ENCODE measurements at regions not wholly inside any gene's neighbourhood (a gene's known extent, or its start where the extent isn't known, plus 50 kb on each side); places are given as distances from the start of the nearest gene placed in this dataset.

DNA sequence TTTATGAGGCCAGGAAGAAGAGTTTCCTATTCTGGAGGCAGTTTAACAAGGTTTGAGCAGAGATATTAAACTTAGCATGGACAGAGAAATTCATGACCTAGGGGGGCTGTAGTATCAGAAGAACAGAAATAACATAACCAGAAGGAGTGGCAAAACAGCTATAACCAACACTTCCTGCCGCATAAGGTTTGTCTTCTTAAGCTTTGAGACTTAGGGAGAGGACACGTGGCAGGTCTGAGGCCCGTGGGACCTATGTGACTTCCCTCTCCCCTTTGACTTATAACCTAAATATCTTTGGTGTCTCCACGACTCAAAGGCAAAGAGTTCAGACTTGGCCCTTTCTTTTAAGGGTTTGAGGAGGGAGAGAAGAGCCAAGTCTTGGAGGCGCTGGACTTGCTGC, 119.1 kb upstream of the PZP start:
- dilution Hi-C loops (cut with HindIII; ENCODE audit: low sequenced_read_pairs, unreplicated experiment) (no loop called here), in situ Hi-C loops (cut with MboI; ENCODE audit: low sequenced_read_pairs) (loop anchor here (25.0 kb wide), 3 partner anchors 135 to 385 kb away; no protein-coding TSS in a partner anchor)

More for the DNA sequence above, 119.1 kb upstream of the PZP start:
- WGBS, 2 experiments (ENCODE audit: extremely low coverage in 2 of 2, insufficient read length in 1 of 2), result no CpG with 5 or more reads among the region's 5 CpGs
- no peak overlapping the region for H3K4me2 ChIP-seq (ENCODE audit: low read depth, low read length)
- no peak overlapping the region for H3K9ac ChIP-seq (ENCODE audit: low read depth, low read length)
- no peak overlapping the region for H3K14ac ChIP-seq (replicated peaks; ENCODE audit: low read depth, low read length)
- H3K79me1 ChIP-seq (ENCODE audit: low read depth in 1 of 2, low read length in 2 of 2), result no peaks in the 10 kb centered on the region
- H3K9me3 ChIP-seq (ENCODE audit: control insufficient read depth, insufficient read depth, low read length), result no peaks in the 10 kb centered on the region
- ATAC-seq (ENCODE audit: low read depth) (no peak), DNase-seq (no peak)
- no peak overlapping the region for H2AK9ac ChIP-seq (replicated peaks; ENCODE audit: low read depth, low read length, poor library complexity)
- peak overlapping the region; percentile 23 for H2AFZ ChIP-seq (replicated peaks; ENCODE audit: low read length, poor library complexity)
- CTCF ChIA-PET, result no interaction called here
- no peak overlapping the region for H2BK120ac ChIP-seq (ENCODE audit: low read depth, low read length)
- H3K36me3 ChIP-seq (ENCODE audit: control insufficient read depth, insufficient read depth, low read length), result no peaks in the 10 kb centered on the region
- no peak overlapping the region for H4K5ac ChIP-seq (ENCODE audit: low read depth, low read length)
- H2BK20ac ChIP-seq (ENCODE audit: low read depth, low read length), result no peak overlapping the region
- no peak overlapping the region for H4K8ac ChIP-seq (ENCODE audit: low read depth in 2 of 2, low read length in 2 of 2)
- no peaks in the 10 kb centered on the region for H3K9me1 ChIP-seq (ENCODE audit: insufficient read depth, low read length)
- no peak for TF ChIP-seq RAD21 (IDR thresholded peaks at IDR 0.05; ENCODE audit: low read length)
- TF ChIP-seq CHD1 (IDR thresholded peaks at IDR 0.05; ENCODE audit: low read depth, low read length), result no peak
- TF ChIP-seq BHLHE40 (IDR thresholded peaks at IDR 0.05; ENCODE audit: low read depth, low read length), result no peak
- no peak for TF ChIP-seq CEBPB (IDR thresholded peaks at IDR 0.05; ENCODE audit: low read depth, low read length)
- no peak for TF ChIP-seq RCOR1 (IDR thresholded peaks at IDR 0.05; ENCODE audit: insufficient replicate concordance, low read length)
- TF ChIP-seq, protein P1, sequence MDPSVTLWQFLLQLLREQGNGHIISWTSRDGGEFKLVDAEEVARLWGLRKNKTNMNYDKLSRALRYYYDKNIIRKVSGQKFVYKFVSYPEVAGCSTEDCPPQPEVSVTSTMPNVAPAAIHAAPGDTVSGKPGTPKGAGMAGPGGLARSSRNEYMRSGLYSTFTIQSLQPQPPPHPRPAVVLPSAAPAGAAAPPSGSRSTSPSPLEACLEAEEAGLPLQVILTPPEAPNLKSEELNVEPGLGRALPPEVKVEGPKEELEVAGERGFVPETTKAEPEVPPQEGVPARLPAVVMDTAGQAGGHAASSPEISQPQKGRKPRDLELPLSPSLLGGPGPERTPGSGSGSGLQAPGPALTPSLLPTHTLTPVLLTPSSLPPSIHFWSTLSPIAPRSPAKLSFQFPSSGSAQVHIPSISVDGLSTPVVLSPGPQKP (IDR thresholded peaks at IDR 0.05; ENCODE audit: borderline replicate concordance, low read depth, low read length), result no peak
- TF ChIP-seq, protein P2, sequence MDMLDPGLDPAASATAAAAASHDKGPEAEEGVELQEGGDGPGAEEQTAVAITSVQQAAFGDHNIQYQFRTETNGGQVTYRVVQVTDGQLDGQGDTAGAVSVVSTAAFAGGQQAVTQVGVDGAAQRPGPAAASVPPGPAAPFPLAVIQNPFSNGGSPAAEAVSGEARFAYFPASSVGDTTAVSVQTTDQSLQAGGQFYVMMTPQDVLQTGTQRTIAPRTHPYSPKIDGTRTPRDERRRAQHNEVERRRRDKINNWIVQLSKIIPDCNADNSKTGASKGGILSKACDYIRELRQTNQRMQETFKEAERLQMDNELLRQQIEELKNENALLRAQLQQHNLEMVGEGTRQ (IDR thresholded peaks at IDR 0.05; ENCODE audit: low read depth, low read length), result no peak
- no peak for TF ChIP-seq NFE2L2 (IDR thresholded peaks at IDR 0.05; ENCODE audit: low read depth, low read length)
- TF ChIP-seq, protein P3, sequence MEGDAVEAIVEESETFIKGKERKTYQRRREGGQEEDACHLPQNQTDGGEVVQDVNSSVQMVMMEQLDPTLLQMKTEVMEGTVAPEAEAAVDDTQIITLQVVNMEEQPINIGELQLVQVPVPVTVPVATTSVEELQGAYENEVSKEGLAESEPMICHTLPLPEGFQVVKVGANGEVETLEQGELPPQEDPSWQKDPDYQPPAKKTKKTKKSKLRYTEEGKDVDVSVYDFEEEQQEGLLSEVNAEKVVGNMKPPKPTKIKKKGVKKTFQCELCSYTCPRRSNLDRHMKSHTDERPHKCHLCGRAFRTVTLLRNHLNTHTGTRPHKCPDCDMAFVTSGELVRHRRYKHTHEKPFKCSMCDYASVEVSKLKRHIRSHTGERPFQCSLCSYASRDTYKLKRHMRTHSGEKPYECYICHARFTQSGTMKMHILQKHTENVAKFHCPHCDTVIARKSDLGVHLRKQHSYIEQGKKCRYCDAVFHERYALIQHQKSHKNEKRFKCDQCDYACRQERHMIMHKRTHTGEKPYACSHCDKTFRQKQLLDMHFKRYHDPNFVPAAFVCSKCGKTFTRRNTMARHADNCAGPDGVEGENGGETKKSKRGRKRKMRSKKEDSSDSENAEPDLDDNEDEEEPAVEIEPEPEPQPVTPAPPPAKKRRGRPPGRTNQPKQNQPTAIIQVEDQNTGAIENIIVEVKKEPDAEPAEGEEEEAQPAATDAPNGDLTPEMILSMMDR (conservative IDR thresholded peaks at IDR 0.05; ENCODE audit: low read depth, low read length), result no peak
- TF ChIP-seq FOS (IDR thresholded peaks at IDR 0.05; ENCODE audit: low read depth, low read length), result no peak
- TF ChIP-seq SMC3 (IDR thresholded peaks at IDR 0.05; ENCODE audit: low read depth, low read length), result no peak
- TF ChIP-seq MAFK (IDR thresholded peaks at IDR 0.05; ENCODE audit: low read depth, low read length), result no peak
- no peak for TF ChIP-seq POLR2A (IDR thresholded peaks at IDR 0.05; ENCODE audit: low read depth, low read length)
- TF ChIP-seq MXI1 (IDR thresholded peaks at IDR 0.05; ENCODE audit: borderline replicate concordance, low read depth, low read length), result no peak
- no peak for TF ChIP-seq RFX5 (IDR thresholded peaks at IDR 0.05; ENCODE audit: low read depth, low read length)
- TF ChIP-seq MAZ (IDR thresholded peaks at IDR 0.05; ENCODE audit: borderline replicate concordance, low read depth, low read length), result no peak
- no peak overlapping the region for H3K27ac ChIP-seq (ENCODE audit: insufficient read depth, low read length)
- no peak overlapping the region for H3K18ac ChIP-seq (ENCODE audit: low read depth, low read length)
- no TSS peak for BruUV-seq (replicated peaks)
- H2BK15ac ChIP-seq (ENCODE audit: low read depth, low read length), result no peak overlapping the region
- H3K4me1 ChIP-seq (ENCODE audit: control insufficient read depth, insufficient read depth, low read length), result no peaks in the 10 kb centered on the region
- H3K27me3 ChIP-seq (ENCODE audit: control insufficient read depth, insufficient read depth, low read length), result peaks cover 7% of the 10 kb centered on the region
- POLR2A ChIA-PET (ENCODE audit: unreplicated experiment), result no interaction called here
- no peak overlapping the region for H2AK5ac ChIP-seq (ENCODE audit: low read depth, low read length)
- H4K20me1 ChIP-seq (ENCODE audit: insufficient read depth, low read length), result no peaks in the 10 kb centered on the region
- no peak overlapping the region for H3K23ac ChIP-seq (ENCODE audit: low read depth, low read length)
- H4K91ac ChIP-seq (ENCODE audit: insufficient read depth, low read depth, low read length), result no peak overlapping the region
- no peak overlapping the region for H3K4ac ChIP-seq (ENCODE audit: low read depth, low read length)
- intact Hi-C loops (cut with micrococcal nuclease), result no loop called here
- H3K4me3 ChIP-seq (ENCODE audit: insufficient read depth, low read depth, low read length), result no peak overlapping the region
- no peak overlapping the region for H2BK5ac ChIP-seq (ENCODE audit: low read depth, low read length, poor library complexity, severe bottlenecking)
- H3K56ac ChIP-seq (ENCODE audit: extremely low read depth, insufficient read depth, low read length), result no peak overlapping the region
